H9 (cell line): ENCODE measurements at regions not wholly inside any gene's neighbourhood (a gene's known extent, or its start where the extent isn't known, plus 50 kb on each side); places are given as distances from the start of the nearest gene placed in this dataset.

Experiments
- DNase-seq: peaks from one replicate; pipeline ENCODE4 v3.0.0-alpha.2; 2017
- H2AFZ ChIP-seq: one replicate; pipeline ENCODE4 v1.6.1; 2013; ENCODE audit warnings: mild to moderate bottlenecking, low read length, control low read depth, moderate library complexity
- H2AK5ac ChIP-seq: 2 replicates; pipeline ENCODE4 v1.6.1; 2013; ENCODE audit warnings: low read length, control low read depth, mixed read lengths; ENCODE audit not compliant: insufficient read length
- H2BK120ac ChIP-seq: one replicate; pipeline ENCODE4 v1.6.1; 2013; ENCODE audit warnings: low read depth, mild to moderate bottlenecking, low read length, control low read depth, inconsistent platforms; ENCODE audit not compliant: poor library complexity, severe bottlenecking
- H2BK12ac ChIP-seq: 2 replicates; pipeline ENCODE4 v1.6.1; 2013; ENCODE audit warnings: low read length, control low read depth, mixed read lengths, low read depth; ENCODE audit not compliant: insufficient read length
- H2BK15ac ChIP-seq: 2 replicates; pipeline ENCODE4 v1.6.1; 2013; ENCODE audit warnings: low read depth, low read length, control low read depth
- H2BK20ac ChIP-seq: one replicate; pipeline ENCODE4 v1.6.1; 2013; ENCODE audit warnings: low read depth, mild to moderate bottlenecking, low read length, control low read depth, inconsistent platforms; ENCODE audit not compliant: poor library complexity, severe bottlenecking
- H2BK5ac ChIP-seq: 2 replicates; pipeline ENCODE4 v1.6.1; 2013; ENCODE audit warnings: low read length, control low read depth, mixed read lengths; ENCODE audit not compliant: insufficient read length
- H3K14ac ChIP-seq: 2 replicates; pipeline ENCODE4 v1.6.1; 2013; ENCODE audit warnings: low read length, control low read depth; ENCODE audit not compliant: insufficient read depth
- H3K18ac ChIP-seq: 2 replicates; pipeline ENCODE4 v1.6.1; 2013; ENCODE audit warnings: low read depth, mild to moderate bottlenecking, mixed read lengths, low read length, control low read depth; ENCODE audit not compliant: insufficient read length
- H3K23ac ChIP-seq: 2 replicates; pipeline ENCODE4 v1.6.1; 2013; ENCODE audit warnings: low read length, control low read depth, mixed read lengths, low read depth; ENCODE audit not compliant: insufficient read length
- H3K23me2 ChIP-seq: 2 replicates; pipeline ENCODE4 v1.6.1; 2013; ENCODE audit warnings: low read depth, mild to moderate bottlenecking, mixed read lengths, low read length, control low read depth; ENCODE audit not compliant: insufficient read length, poor library complexity, severe bottlenecking
- H3K27ac ChIP-seq: 2 replicates; pipeline ENCODE4 v1.5.1; 2013; ENCODE audit warnings: low read length, control low read depth, mixed read lengths, low read depth; ENCODE audit not compliant: insufficient read length
- H3K27me3 ChIP-seq: 2 replicates; pipeline ENCODE4 v1.6.1; 2013; ENCODE audit warnings: low read length, control low read depth, inconsistent platforms; ENCODE audit not compliant: insufficient read depth
- H3K4ac ChIP-seq: 2 replicates; pipeline ENCODE4 v1.6.1; 2013; ENCODE audit warnings: low read depth, mild to moderate bottlenecking, control low read depth, inconsistent platforms, low read length, moderate library complexity
- H3K4me1 ChIP-seq: 2 replicates; pipeline ENCODE4 v1.6.1; 2013; ENCODE audit warnings: low read length, control low read depth, inconsistent platforms; ENCODE audit not compliant: insufficient read depth
- H3K4me2 ChIP-seq: 2 replicates; pipeline ENCODE4 v1.6.1; 2013; ENCODE audit warnings: low read length, control low read depth, mixed read lengths; ENCODE audit not compliant: insufficient read length, insufficient read depth
- H3K56ac ChIP-seq: 2 replicates; pipeline ENCODE4 v1.6.1; 2013; ENCODE audit warnings: low read depth, mild to moderate bottlenecking, mixed read lengths, low read length, control low read depth; ENCODE audit not compliant: insufficient read length
- H3K79me1 ChIP-seq: 2 replicates; pipeline ENCODE4 v1.6.1; 2013; ENCODE audit warnings: low read depth, mild to moderate bottlenecking, moderate library complexity, low read length, control low read depth, inconsistent platforms; ENCODE audit not compliant: insufficient read depth, poor library complexity, severe bottlenecking
- H3K79me2 ChIP-seq: 2 replicates; pipeline ENCODE4 v1.6.1; 2013; ENCODE audit warnings: low read length, control low read depth, inconsistent platforms; ENCODE audit not compliant: insufficient read depth
- H3K9ac ChIP-seq: 2 replicates; pipeline ENCODE4 v1.6.1; 2013; ENCODE audit warnings: low read length, control low read depth, mixed read lengths; ENCODE audit not compliant: insufficient read length; ENCODE audit errors: extremely low read depth
- H3K9me3 ChIP-seq: one replicate; pipeline ENCODE4 v1.6.1; 2013; ENCODE audit warnings: low read depth, low read length, inconsistent platforms; ENCODE audit not compliant: control insufficient read depth
- H3T11ph ChIP-seq: one replicate; pipeline ENCODE4 v1.6.1; 2013; ENCODE audit warnings: mild to moderate bottlenecking, low read length, control low read depth, inconsistent platforms
- H4K20me1 ChIP-seq: one replicate; pipeline ENCODE4 v1.6.1; 2013; ENCODE audit not compliant: control insufficient read depth, insufficient read length, insufficient read depth
- H4K5ac ChIP-seq: 2 replicates; pipeline ENCODE4 v1.6.1; 2013; ENCODE audit warnings: low read depth, mild to moderate bottlenecking, mixed read lengths, low read length, control low read depth; ENCODE audit not compliant: insufficient read length
- H4K8ac ChIP-seq: replicated peaks from 2 replicates; pipeline ENCODE4 v1.6.1; 2013; ENCODE audit warnings: low read length, control low read depth, mixed read lengths, low read depth; ENCODE audit not compliant: insufficient read length
- H4K91ac ChIP-seq: 2 replicates; pipeline ENCODE4 v1.6.1; 2013; ENCODE audit warnings: low read depth, mild to moderate bottlenecking, moderate library complexity, mixed read lengths, low read length, control low read depth; ENCODE audit not compliant: insufficient read length
- H3K27ac Mint-ChIP-seq, 3 experiments: 2 replicates in 2 of 3; 3 replicates in 1 of 3; pipeline ENCODE4 v1.8.0; 2020 to 2021; ENCODE audit warnings: mixed read lengths in 3 of 3, mild to moderate bottlenecking in 1 of 3, moderate library complexity in 1 of 3
- H3K27me3 Mint-ChIP-seq: 2 replicates; pipeline ENCODE4 v1.8.0; 2021; ENCODE audit warnings: low read depth, mild to moderate bottlenecking, moderate library complexity, mixed read lengths
- H3K36me3 Mint-ChIP-seq, 3 experiments: 2 replicates in 2 of 3; 3 replicates in 1 of 3; pipeline ENCODE4 v1.8.0; 2020 to 2021; ENCODE audit warnings: low read depth in 3 of 3, mixed read lengths in 3 of 3; ENCODE audit not compliant: insufficient read depth in 1 of 3
- H3K4me1 Mint-ChIP-seq, 2 experiments: 2 replicates each; pipeline ENCODE4 v1.8.0; 2020; ENCODE audit warnings: mixed read lengths in 2 of 2
- H3K4me3 Mint-ChIP-seq, 2 experiments: 2 replicates in 1 of 2; 3 replicates in 1 of 2; pipeline ENCODE4 v1.8.0; 2020 to 2021; ENCODE audit warnings: mild to moderate bottlenecking in 2 of 2, mixed read lengths in 2 of 2, moderate library complexity in 1 of 2
- H3K9me3 Mint-ChIP-seq, 2 experiments: 2 replicates in 1 of 2; 3 replicates in 1 of 2; pipeline ENCODE4 v1.8.0; 2020; ENCODE audit warnings: mild to moderate bottlenecking in 2 of 2, mixed read lengths in 2 of 2, moderate library complexity in 1 of 2
- WGBS: extraction: QIAGEN DNeasy Blood & Tissue Kit; methylation state at CpG from one replicate; pipeline ENCODE4 v1.1.7; 2013; ENCODE audit warnings: missing lambda C conversion rate, low lambda C conversion rate, mixed read lengths; ENCODE audit not compliant: insufficient read length; ENCODE audit errors: extremely low coverage; 5-methylcytosine and 5-hydroxymethylcytosine counted together
- TF ChIP-seq, protein P1 (sequence below): fragments of 200-600 bp; sonication (generic); conservative IDR thresholded peaks from 3 replicates; pipeline ENCODE4 v1.8.0; 2021; ENCODE audit warnings: antibody characterized with exemption, mild to moderate bottlenecking

DNA sequence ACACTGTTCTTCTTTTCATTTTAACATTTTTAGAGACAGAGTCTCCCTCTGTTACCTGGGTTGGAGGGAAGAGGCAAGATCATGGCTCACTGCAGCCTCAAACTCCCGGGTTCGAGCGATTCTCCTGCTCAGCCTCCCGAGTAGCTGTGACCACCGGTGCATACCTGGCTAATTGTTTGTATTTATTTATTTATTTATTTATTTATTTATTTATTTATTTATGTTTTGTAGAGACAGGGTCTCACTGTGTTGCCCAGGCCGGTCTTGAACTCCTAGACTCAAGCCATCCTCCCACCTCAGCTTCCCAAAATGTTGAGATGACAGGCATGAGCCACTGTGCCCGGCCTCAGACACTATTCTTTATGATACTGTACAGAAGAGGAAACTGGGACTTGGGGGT lies 1176.6 kb upstream of the AUTS2 start:
- H3K56ac ChIP-seq, result no peak overlapping the region
- H4K20me1 ChIP-seq, result no peaks in the 10 kb centered on the region
- no peaks in the 10 kb centered on the region for H3K23me2 ChIP-seq
- H4K8ac ChIP-seq, result no peak overlapping the region
- no peak for DNase-seq
- H3K9me3 Mint-ChIP-seq, result peaks cover 7 to 9% of the 10 kb centered on the region in 2 experiments; a peak in 3 of 5 replicates
- peaks cover 16 to 20% of the 10 kb centered on the region in 2 experiments for H3K4me1 Mint-ChIP-seq
- H3K27ac Mint-ChIP-seq, result no peak overlapping the region; a peak in 1 of 7 replicates
- H2BK12ac ChIP-seq, result no peak overlapping the region
- no peaks in the 10 kb centered on the region for H3K4me1 ChIP-seq
- H3K79me1 ChIP-seq, result no peaks in the 10 kb centered on the region
- no peaks in the 10 kb centered on the region for H3K79me2 ChIP-seq
- H2AFZ ChIP-seq, result no peak overlapping the region
- no peak overlapping the region for H3K4me2 ChIP-seq
- TF ChIP-seq, protein P1, sequence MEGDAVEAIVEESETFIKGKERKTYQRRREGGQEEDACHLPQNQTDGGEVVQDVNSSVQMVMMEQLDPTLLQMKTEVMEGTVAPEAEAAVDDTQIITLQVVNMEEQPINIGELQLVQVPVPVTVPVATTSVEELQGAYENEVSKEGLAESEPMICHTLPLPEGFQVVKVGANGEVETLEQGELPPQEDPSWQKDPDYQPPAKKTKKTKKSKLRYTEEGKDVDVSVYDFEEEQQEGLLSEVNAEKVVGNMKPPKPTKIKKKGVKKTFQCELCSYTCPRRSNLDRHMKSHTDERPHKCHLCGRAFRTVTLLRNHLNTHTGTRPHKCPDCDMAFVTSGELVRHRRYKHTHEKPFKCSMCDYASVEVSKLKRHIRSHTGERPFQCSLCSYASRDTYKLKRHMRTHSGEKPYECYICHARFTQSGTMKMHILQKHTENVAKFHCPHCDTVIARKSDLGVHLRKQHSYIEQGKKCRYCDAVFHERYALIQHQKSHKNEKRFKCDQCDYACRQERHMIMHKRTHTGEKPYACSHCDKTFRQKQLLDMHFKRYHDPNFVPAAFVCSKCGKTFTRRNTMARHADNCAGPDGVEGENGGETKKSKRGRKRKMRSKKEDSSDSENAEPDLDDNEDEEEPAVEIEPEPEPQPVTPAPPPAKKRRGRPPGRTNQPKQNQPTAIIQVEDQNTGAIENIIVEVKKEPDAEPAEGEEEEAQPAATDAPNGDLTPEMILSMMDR, result no peak
- no peak overlapping the region for H2BK15ac ChIP-seq
- H3K27me3 Mint-ChIP-seq, result no peaks in the 10 kb centered on the region
- H2BK120ac ChIP-seq, result no peak overlapping the region
- no peak overlapping the region for H3K14ac ChIP-seq
- H3K23ac ChIP-seq, result no peak overlapping the region
- no peaks in the 10 kb centered on the region for H3K9me3 ChIP-seq
- H4K5ac ChIP-seq, result no peak overlapping the region
- no peak overlapping the region for H2BK5ac ChIP-seq
- no peak overlapping the region for H3K4me3 Mint-ChIP-seq
- WGBS, result no CpG with 5 or more reads among the region's 7 CpGs
- no peak overlapping the region for H2AK5ac ChIP-seq
- no peak overlapping the region for H3T11ph ChIP-seq
- H3K36me3 Mint-ChIP-seq, result peaks cover 0 to 8% (median 3%) of the 10 kb centered on the region in 3 experiments; a peak in 3 of 7 replicates
- H2BK20ac ChIP-seq, result no peak overlapping the region
- H3K9ac ChIP-seq, result no peak overlapping the region
- no peaks in the 10 kb centered on the region for H3K27me3 ChIP-seq
- H3K4ac ChIP-seq, result no peak overlapping the region
- no peak overlapping the region for H4K91ac ChIP-seq
- H3K27ac ChIP-seq, result no peak overlapping the region
- no peak overlapping the region for H3K18ac ChIP-seq
